Activated T-cell treated with anti-CD3 and anti-CD28 coated beads, Interleukin-2, amount 50 U/mL, for 24 hours (primary cell): ENCODE measurements at regions not wholly inside any gene's neighbourhood (a gene's known extent, or its start where the extent isn't known, plus 50 kb on each side); places are given as distances from the start of the nearest gene placed in this dataset.

Experiments
- DNase-seq: peaks from one replicate; pipeline ENCODE4 v3.0.0-alpha.2; 2020
- H3K27ac Mint-ChIP-seq: 2 replicates; pipeline ENCODE4 v1.8.0; 2020; ENCODE audit warnings: mild to moderate bottlenecking, mixed read lengths
- H3K27me3 Mint-ChIP-seq: 2 replicates; pipeline ENCODE4 v1.8.0; 2020; ENCODE audit warnings: mixed read lengths
- H3K36me3 Mint-ChIP-seq: 2 replicates; pipeline ENCODE4 v1.8.0; 2020; ENCODE audit warnings: low read depth, mixed read lengths
- H3K4me1 Mint-ChIP-seq: 2 replicates; pipeline ENCODE4 v1.8.0; 2020; ENCODE audit warnings: low read depth, mixed read lengths
- H3K4me3 Mint-ChIP-seq: 2 replicates; pipeline ENCODE4 v1.8.0; 2020; ENCODE audit warnings: mild to moderate bottlenecking, moderate library complexity, mixed read lengths
- H3K9me3 Mint-ChIP-seq: 2 replicates; pipeline ENCODE4 v1.8.0; 2020; ENCODE audit warnings: mixed read lengths

- Mint-ChIP-seq H3K4me3 (no peak overlapping the region), H3K36me3 (no peaks in the 10 kb centered on the region), H3K9me3 (no peaks in the 10 kb centered on the region), H3K4me1 (peaks cover 14% of the 10 kb centered on the region), H3K27me3 (peaks cover 2% of the 10 kb centered on the region), H3K27ac (no peak overlapping the region)
- no peak for DNase-seq
Observed at GRCh38 chr10:63717027-63717715, 196.0 kb downstream of the REEP3 start.

- H3K27me3 Mint-ChIP-seq: peaks cover 6% of the 10 kb centered on the region
- H3K27ac Mint-ChIP-seq: no peak overlapping the region
- no peak overlapping the region for H3K4me3 Mint-ChIP-seq
- peaks cover 14% of the 10 kb centered on the region for H3K4me1 Mint-ChIP-seq
- H3K36me3 Mint-ChIP-seq: no peaks in the 10 kb centered on the region
- H3K9me3 Mint-ChIP-seq: no peaks in the 10 kb centered on the region
- DNase-seq: no peak
Observed at GRCh38 chr10:63718006-63718405, 196.8 kb downstream of the REEP3 start.

GRCh38 chr10:63718421-63718820, 197.2 kb downstream of the REEP3 start:
- no peak for DNase-seq
- no peaks in the 10 kb centered on the region for H3K36me3 Mint-ChIP-seq
- H3K4me1 Mint-ChIP-seq: peaks cover 14% of the 10 kb centered on the region
- peaks cover 6% of the 10 kb centered on the region for H3K27me3 Mint-ChIP-seq
- no peak overlapping the region for H3K4me3 Mint-ChIP-seq
- H3K9me3 Mint-ChIP-seq: no peaks in the 10 kb centered on the region
- H3K27ac Mint-ChIP-seq: no peak overlapping the region

GRCh38 chr10:63719226-63719856, 198.1 kb downstream of the REEP3 start:
- Mint-ChIP-seq H3K36me3 (no peaks in the 10 kb centered on the region), H3K9me3 (no peaks in the 10 kb centered on the region), H3K27me3 (peaks cover 11% of the 10 kb centered on the region), H3K4me3 (no peak overlapping the region), H3K27ac (no peak overlapping the region), H3K4me1 (peaks cover 14% of the 10 kb centered on the region)
- DNase-seq: no peak

GRCh38 chr10:63720072-63720537, 198.9 kb downstream of the REEP3 start:
- peaks cover 14% of the 10 kb centered on the region for H3K4me1 Mint-ChIP-seq
- no peaks in the 10 kb centered on the region for H3K36me3 Mint-ChIP-seq
- DNase-seq: no peak
- no peaks in the 10 kb centered on the region for H3K9me3 Mint-ChIP-seq
- H3K27me3 Mint-ChIP-seq: peaks cover 14% of the 10 kb centered on the region
- H3K4me3 Mint-ChIP-seq: no peak overlapping the region
- no peak overlapping the region for H3K27ac Mint-ChIP-seq

GRCh38 chr10:63720676-63721075, 199.5 kb downstream of the REEP3 start:
- Mint-ChIP-seq H3K4me1 (peaks cover 14% of the 10 kb centered on the region), H3K36me3 (no peaks in the 10 kb centered on the region), H3K9me3 (no peaks in the 10 kb centered on the region), H3K4me3 (no peak overlapping the region), H3K27me3 (peaks cover 19% of the 10 kb centered on the region), H3K27ac (no peak overlapping the region)
- DNase-seq: no peak

- H3K27me3 Mint-ChIP-seq: peaks cover 35% of the 10 kb centered on the region
Observed at GRCh38 chr10:63722537-63722936, 201.3 kb downstream of the REEP3 start.

GRCh38 chr10:63723320-63723719, 202.1 kb downstream of the REEP3 start:
- DNase-seq: no peak
- no peak overlapping the region for H3K27ac Mint-ChIP-seq
- peaks cover 43% of the 10 kb centered on the region for H3K27me3 Mint-ChIP-seq
- H3K9me3 Mint-ChIP-seq: no peaks in the 10 kb centered on the region
- H3K4me1 Mint-ChIP-seq: peaks cover 9% of the 10 kb centered on the region
- no peak overlapping the region for H3K4me3 Mint-ChIP-seq
- H3K36me3 Mint-ChIP-seq: no peaks in the 10 kb centered on the region

More at GRCh38 chr10:63722537-63722936, 201.3 kb downstream of the REEP3 start:
- DNase-seq: no peak
- H3K4me1 Mint-ChIP-seq: peaks cover 9% of the 10 kb centered on the region
- no peak overlapping the region for H3K4me3 Mint-ChIP-seq
- H3K36me3 Mint-ChIP-seq: no peaks in the 10 kb centered on the region
- no peak overlapping the region for H3K27ac Mint-ChIP-seq
- H3K9me3 Mint-ChIP-seq: no peaks in the 10 kb centered on the region

GRCh38 chr10:63723741-63724140, 202.5 kb downstream of the REEP3 start:
- DNase-seq: no peak
- H3K9me3 Mint-ChIP-seq: no peaks in the 10 kb centered on the region
- H3K36me3 Mint-ChIP-seq: no peaks in the 10 kb centered on the region
- H3K4me1 Mint-ChIP-seq: peaks cover 9% of the 10 kb centered on the region
- peaks cover 46% of the 10 kb centered on the region for H3K27me3 Mint-ChIP-seq
- no peak overlapping the region for H3K27ac Mint-ChIP-seq
- no peak overlapping the region for H3K4me3 Mint-ChIP-seq

GRCh38 chr10:63724922-63725321, 203.7 kb downstream of the REEP3 start:
- Mint-ChIP-seq H3K4me3 (no peak overlapping the region), H3K4me1 (peaks cover 9% of the 10 kb centered on the region), H3K36me3 (no peaks in the 10 kb centered on the region), H3K27me3 (peaks cover 56% of the 10 kb centered on the region), H3K9me3 (no peaks in the 10 kb centered on the region), H3K27ac (no peak overlapping the region)
- no peak for DNase-seq

- H3K27me3 Mint-ChIP-seq: peaks cover 61% of the 10 kb centered on the region
- H3K4me3 Mint-ChIP-seq: no peak overlapping the region
- no peaks in the 10 kb centered on the region for H3K9me3 Mint-ChIP-seq
- H3K36me3 Mint-ChIP-seq: no peaks in the 10 kb centered on the region
- H3K4me1 Mint-ChIP-seq: peaks cover under 1% of the 10 kb centered on the region
- H3K27ac Mint-ChIP-seq: no peak overlapping the region
- no peak for DNase-seq
Observed at GRCh38 chr10:63726867-63727266, 205.7 kb downstream of the REEP3 start.

- Mint-ChIP-seq H3K9me3 (no peaks in the 10 kb centered on the region), H3K4me3 (no peak overlapping the region), H3K27me3 (peaks cover 56% of the 10 kb centered on the region), H3K36me3 (no peaks in the 10 kb centered on the region), H3K4me1 (no peaks in the 10 kb centered on the region), H3K27ac (no peak overlapping the region)
- DNase-seq: no peak
Observed at GRCh38 chr10:63727636-63728035, 206.4 kb downstream of the REEP3 start.

- Mint-ChIP-seq H3K27me3 (peaks cover 4% of the 10 kb centered on the region), H3K4me1 (no peaks in the 10 kb centered on the region), H3K36me3 (no peaks in the 10 kb centered on the region), H3K9me3 (no peaks in the 10 kb centered on the region), H3K27ac (no peak overlapping the region), H3K4me3 (no peak overlapping the region)
- DNase-seq: no peak
Observed at GRCh38 chr10:63735305-63735704, 214.1 kb downstream of the REEP3 start.

GRCh38 chr10:63738410-63738809, 217.2 kb downstream of the REEP3 start:
- Mint-ChIP-seq H3K4me1 (peaks cover 3% of the 10 kb centered on the region), H3K9me3 (no peaks in the 10 kb centered on the region)
- DNase-seq: no peak

More at GRCh38 chr10:63738410-63738809, 217.2 kb downstream of the REEP3 start:
- H3K27me3 Mint-ChIP-seq: peaks cover 8% of the 10 kb centered on the region
- H3K27ac Mint-ChIP-seq: no peak overlapping the region
- H3K4me3 Mint-ChIP-seq: no peak overlapping the region
- H3K36me3 Mint-ChIP-seq: no peaks in the 10 kb centered on the region
